HG03378 (cell line): ENCODE measurements at regions not wholly inside any gene's neighbourhood (a gene's known extent, or its start where the extent isn't known, plus 50 kb on each side); places are given as distances from the start of the nearest gene placed in this dataset.

Source experiments
- ATAC-seq: cut with Tn5 transposase; IDR thresholded peaks from one replicate; pipeline ENCODE4 v1.9.1; 2021; ENCODE audit warnings: mild to moderate bottlenecking, moderate library complexity; ENCODE audit not compliant: unreplicated experiment

GRCh38 chr14:101097109-101097793, 193.7 kb upstream of the RTL1 start:
- ATAC-seq, result no peak

DNA sequence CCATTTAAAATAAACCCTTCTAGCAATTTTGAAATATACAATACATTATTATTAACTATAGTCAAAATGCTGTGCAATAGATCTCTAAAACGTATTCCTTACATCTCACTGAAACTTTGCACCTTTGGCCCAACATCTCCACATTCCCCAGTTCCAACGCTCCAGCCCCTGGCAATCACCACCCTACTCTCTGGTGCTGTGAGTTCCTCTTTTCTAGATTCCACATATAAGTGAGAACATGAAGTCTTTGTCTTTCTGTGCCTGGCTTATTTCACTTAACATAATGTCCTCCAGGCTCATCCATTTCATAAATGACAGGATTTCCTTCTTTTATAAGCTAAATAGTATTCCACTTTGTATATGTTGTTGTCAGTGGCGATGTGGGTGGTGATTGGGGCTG, 194.7 kb upstream of the RTL1 start:
- no peak for ATAC-seq

DNA sequence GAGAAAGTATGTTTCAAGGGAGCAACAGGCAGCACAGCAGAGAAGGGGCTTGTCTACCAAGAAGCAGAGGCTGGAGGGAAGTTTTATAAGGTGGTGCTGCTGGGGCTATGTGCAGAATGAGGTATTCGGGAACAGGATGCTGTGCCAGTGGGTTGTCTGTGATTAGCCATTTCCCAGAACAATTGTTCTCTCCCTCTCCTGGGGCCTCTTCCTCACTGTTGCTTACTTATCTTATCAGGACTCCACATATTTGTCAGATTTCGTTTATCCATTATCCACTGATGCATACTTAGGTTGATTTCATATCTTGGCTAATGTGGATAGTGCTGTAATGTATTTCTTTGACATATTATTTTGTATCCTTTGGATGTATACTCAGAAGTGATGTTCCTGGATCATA, 195.1 kb upstream of the RTL1 start:
- ATAC-seq, result no peak

- ATAC-seq, result no peak
Observed at GRCh38 chr14:101101456-101102056, 198.0 kb upstream of the RTL1 start.

DNA sequence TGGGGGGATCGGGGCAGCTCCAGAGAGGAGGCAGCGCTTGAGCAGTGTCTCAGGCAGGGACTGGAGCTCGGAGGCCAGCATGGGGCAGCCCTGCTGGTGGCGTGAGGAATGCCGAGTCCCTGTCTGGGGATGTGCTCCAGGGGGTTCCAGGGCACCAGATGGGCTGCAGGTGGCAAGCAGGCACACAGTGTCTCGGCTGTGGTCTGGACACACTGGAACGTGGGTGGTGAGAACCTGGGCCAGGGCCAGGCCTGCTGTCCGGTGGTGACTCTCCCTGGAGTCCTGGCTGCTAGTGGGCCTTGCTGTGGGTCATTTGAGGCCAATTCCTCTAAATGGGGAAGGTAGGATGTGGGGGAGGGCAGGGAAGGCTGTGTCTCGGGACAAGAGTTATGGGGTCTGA, 199.4 kb upstream of the RTL1 start:
- ATAC-seq, result no peak

GRCh38 chr14:101103321-101103901, 199.9 kb upstream of the RTL1 start:
- ATAC-seq, result no peak

- no peak for ATAC-seq
Observed at GRCh38 chr14:101104485-101104884, 201.0 kb upstream of the RTL1 start.

GRCh38 chr14:101105045-101105444, 201.5 kb upstream of the RTL1 start:
- no peak for ATAC-seq

GRCh38 chr14:101108579-101109346, 205.2 kb upstream of the RTL1 start:
- ATAC-seq, result no peak

GRCh38 chr14:101109347-101109638, 205.8 kb upstream of the RTL1 start:
- ATAC-seq, result no peak

GRCh38 chr14:101109981-101110728, 206.6 kb upstream of the RTL1 start:
- ATAC-seq, result no peak

- no peak for ATAC-seq
Observed at GRCh38 chr14:101110729-101111619, 207.5 kb upstream of the RTL1 start.

GRCh38 chr14:101111620-101112290, 208.2 kb upstream of the RTL1 start:
- ATAC-seq, result no peak

DNA sequence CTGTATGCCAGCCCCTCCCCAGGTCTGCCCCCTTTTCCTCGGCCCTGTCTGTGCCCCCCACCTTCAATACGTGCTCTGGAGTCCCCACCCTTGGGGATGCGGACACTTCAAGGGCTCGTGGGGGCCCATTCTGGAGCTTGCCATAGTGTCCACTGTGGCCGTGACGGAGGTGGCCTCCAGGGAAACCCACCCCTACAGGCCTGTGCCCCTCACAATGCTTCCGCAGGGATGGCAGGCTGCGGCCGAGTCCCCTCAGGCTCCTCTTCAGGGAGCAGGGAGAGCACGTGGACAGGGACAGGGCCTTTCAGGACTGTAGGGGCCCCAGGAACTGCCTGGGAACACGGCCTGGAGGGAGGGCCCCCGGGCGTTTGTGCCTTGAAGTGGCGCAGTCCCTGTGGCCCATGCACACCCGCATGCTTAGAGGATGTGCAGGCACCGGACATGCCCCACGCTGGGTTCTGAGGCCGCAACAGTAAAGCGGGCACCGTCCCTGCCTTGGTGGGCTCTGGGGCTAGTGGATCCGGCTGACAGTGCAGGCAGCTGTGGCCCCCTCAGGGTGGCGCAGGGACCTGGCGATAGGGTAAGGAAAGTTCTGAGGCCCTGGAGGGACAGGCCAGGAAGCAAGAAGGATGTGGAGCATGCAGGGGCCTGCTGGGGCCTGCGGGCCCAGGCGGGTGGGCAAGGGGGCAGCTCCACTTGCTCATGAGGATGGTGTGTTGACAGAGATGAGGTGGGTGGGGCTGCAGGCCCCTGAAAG, 209.0 kb upstream of the RTL1 start:
- ATAC-seq, result no peak

- no peak for ATAC-seq
Observed at GRCh38 chr14:101113108-101113612, 209.6 kb upstream of the RTL1 start.

- ATAC-seq, result no peak
Observed at GRCh38 chr14:101113835-101114725, 210.6 kb upstream of the RTL1 start.

DNA sequence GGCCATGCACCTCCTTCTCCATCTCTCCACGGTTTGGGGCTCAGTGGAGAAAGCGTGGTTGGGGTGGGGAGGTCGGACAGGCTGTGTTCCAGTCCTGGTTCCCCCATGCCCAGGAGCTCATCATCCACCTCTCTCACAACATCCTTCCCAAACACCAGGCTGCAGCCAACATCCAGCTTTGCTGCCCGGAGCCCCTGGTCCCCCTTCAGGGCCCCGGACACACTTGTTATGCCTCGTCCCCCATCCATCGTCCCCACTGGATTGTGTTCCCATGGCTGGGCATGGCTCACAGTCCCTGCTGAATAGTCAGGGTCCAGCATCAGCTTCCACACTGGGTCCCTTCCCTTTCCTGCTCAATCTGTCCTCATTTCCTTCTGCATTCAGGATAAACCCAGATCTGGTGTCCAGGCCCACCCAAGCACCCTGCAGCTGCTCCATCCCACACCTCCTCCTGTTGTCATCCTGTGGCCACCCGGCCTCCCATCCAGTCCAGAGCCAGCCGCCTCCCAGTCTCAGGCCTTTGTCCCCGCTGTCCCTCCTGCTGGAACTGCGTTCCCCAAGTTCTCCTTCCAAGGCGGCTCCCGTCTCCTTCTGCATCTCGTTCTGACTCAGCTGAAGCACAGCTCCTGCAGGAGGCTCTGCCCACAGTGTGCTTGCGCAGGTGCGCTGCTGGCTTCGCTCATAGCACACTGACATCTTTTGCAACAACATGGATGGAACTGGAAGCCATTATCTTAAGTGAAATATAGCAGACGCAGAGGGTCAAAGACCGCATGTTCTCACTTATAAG, 211.4 kb upstream of the RTL1 start:
- no peak for ATAC-seq
